ENCODE measurements at regions not wholly inside any gene's neighbourhood (a gene's known extent, or its start where the extent isn't known, plus 50 kb on each side); places are given as distances from the start of the nearest gene placed in this dataset.

DNA sequence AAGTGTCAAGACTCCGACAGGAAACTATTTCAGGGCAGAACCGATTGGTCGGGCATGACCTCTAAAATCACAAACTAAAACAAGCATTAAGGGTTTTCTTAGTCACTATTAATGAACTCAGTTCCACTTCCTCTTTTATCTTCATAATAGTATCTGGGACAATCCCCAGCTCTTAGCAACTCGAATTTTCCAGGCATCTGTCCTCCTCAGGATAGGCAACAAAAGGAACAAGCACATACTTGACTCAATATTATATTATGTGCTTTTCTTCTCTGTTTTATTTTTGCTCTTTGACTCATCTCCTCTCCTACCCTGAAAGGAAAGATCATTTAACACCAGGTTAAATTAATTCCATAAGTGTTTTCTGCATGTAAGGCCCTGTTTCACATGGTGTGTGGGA, 638.3 kb upstream of the TBX3 start:
- TF ChIP-seq, protein P1, sequence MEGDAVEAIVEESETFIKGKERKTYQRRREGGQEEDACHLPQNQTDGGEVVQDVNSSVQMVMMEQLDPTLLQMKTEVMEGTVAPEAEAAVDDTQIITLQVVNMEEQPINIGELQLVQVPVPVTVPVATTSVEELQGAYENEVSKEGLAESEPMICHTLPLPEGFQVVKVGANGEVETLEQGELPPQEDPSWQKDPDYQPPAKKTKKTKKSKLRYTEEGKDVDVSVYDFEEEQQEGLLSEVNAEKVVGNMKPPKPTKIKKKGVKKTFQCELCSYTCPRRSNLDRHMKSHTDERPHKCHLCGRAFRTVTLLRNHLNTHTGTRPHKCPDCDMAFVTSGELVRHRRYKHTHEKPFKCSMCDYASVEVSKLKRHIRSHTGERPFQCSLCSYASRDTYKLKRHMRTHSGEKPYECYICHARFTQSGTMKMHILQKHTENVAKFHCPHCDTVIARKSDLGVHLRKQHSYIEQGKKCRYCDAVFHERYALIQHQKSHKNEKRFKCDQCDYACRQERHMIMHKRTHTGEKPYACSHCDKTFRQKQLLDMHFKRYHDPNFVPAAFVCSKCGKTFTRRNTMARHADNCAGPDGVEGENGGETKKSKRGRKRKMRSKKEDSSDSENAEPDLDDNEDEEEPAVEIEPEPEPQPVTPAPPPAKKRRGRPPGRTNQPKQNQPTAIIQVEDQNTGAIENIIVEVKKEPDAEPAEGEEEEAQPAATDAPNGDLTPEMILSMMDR (IDR thresholded peaks at IDR 0.05; ENCODE audit: extremely low read depth, missing control alignments) = no peak
- peak; percentile 35 for DNase-seq (ENCODE audit: low spot score)

DNA sequence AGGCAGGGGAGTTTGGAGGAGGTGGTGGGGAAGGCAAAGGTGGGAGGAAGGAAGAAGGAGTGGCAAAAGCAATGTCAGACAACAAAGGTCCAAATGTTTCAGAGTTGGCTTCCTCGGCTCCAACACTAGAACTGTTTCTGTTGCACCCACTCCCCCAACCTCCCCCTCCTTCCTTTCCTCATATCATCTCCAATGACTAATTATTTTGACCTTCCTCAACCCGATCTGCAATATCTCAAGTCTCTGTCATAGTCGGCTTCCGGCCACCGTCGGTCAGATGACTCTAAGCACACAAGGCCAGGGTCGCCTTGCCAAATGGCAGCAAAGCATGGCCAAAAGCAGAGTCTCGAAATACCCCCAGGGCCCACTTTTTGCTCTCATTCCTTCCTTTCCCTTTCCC, 637.0 kb upstream of the TBX3 start:
- TF ChIP-seq, protein P1 (IDR thresholded peaks at IDR 0.05; ENCODE audit: extremely low read depth, missing control alignments) = no peak
- DNase-seq (ENCODE audit: low spot score) = no peak

DNA sequence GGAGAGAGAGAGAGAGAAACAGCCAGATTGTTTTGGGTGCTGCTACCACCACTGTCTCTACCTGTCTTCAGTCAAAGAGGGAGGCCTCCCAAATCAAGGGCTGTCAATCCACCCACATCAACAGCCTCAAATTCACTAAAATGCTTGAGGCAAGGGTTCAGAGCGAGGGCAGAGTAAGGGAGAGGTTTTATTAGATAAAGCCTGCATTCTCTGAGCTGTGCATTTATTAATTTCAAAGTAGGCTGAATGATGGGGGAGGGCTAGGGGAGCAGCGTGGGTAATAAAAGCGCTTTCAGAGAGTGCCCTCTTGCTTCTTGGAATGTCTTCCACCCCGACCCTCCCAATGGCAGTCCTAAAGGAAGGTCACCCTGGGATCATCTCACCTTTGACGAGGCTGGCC, 636.5 kb upstream of the TBX3 start:
- DNase-seq (ENCODE audit: low spot score) = no peak
- TF ChIP-seq, protein P1 (IDR thresholded peaks at IDR 0.05; ENCODE audit: extremely low read depth, missing control alignments) = no peak

DNA sequence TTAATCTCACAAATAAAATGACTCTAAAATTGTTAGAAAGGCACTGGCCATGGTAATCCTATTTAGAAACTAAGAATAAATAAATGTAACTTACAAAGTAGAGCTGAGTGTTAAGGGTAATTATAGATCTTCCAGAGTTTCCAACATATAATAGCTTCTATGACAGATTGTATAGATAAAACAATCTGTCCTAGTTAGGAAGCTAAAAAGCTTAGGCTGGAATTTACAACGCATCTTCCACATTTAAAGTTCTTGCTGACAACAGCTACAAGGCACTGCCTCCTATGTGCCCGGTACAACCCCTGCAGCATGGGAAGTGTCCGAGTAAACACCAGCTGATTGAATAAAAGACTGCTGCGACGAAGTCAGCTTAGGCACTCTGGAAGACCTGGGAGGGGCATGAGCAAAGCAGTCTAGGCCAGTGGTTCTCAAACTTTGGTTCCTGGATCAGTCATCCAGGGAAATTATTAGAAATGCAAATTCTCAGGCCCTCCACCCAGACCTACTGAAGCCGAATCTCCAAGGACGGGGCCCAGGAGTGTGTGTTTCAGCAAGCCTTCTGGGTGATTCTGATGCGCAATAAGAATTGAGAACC, 635.6 kb upstream of the TBX3 start:
- TF ChIP-seq, protein P1 (IDR thresholded peaks at IDR 0.05; ENCODE audit: extremely low read depth, missing control alignments) = no peak
- no peak for DNase-seq (ENCODE audit: low spot score)

DNA sequence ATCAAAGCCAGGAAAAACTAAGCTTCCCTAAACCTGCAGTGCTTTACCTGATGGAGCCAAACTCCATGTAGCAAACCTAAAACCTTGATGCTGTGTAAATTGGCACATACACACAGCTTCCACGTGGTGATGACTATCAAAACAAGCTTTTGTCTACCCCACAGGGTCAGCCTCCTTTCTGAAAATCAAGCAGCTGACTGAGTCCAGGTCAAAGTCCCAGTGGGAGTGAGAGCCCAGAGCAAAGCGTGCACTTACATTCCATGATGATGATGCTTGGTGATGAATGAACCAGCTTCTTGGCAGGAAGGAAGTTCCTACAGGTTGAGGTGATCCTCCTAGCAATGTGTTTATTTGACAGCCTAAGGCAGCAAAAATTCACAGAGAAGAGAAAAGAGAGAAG, 630.0 kb upstream of the TBX3 start:
- TF ChIP-seq, protein P1 (IDR thresholded peaks at IDR 0.05; ENCODE audit: extremely low read depth, missing control alignments) = no peak
- no peak for DNase-seq (ENCODE audit: low spot score)

DNA sequence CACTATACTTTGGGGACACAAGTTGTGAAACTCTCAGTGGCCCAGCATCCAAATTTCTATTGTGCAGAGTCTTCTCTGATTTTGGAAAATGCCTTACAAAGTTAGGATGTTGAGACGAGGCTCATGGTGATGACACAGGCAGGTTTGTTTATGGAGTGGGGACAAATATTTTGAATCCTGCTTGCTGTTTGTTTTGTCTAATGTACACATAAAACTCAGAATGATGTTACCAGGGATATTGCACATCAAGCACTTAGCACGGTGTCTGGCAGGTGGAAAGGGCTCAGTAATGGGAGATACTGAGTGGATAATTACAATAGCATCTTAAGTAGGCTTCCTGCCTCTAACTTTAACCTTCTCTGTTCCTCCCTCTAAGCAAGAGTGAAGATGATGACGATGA, 628.9 kb upstream of the TBX3 start:
- TF ChIP-seq, protein P1 (IDR thresholded peaks at IDR 0.05; ENCODE audit: extremely low read depth, missing control alignments) = no peak
- no peak for DNase-seq (ENCODE audit: low spot score)

DNA sequence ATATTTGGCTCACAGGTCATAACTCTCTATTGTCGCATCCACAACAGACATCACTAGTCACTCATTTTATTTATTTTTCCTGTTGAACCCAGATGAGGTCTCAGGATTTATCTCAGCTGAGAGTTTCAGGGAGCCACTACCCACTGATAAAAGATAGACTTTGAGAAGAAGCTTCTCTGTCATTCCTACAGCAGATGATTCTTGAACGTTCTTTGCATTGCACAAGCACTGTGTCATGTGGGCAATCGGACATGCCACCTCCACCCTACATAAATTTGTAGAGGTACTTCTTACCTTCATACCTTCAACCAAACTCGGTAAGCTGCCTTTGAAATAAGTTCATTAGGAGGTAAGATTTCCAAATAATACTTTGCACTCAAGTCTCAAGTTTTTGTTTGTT, 627.9 kb upstream of the TBX3 start:
- TF ChIP-seq, protein P1 (IDR thresholded peaks at IDR 0.05; ENCODE audit: extremely low read depth, missing control alignments) = no peak
- no peak for DNase-seq (ENCODE audit: low spot score)

Measured in GM20000 (cell line).